ENCODE measurements at regions not wholly inside any gene's neighbourhood (a gene's known extent, or its start where the extent isn't known, plus 50 kb on each side); places are given as distances from the start of the nearest gene placed in this dataset.

- CTCF ChIA-PET = no interaction called here
These were observed 103.5 kb downstream of the RAB18 start for GRCh38 chr10:27607591-27607990.

GRCh38 chr10:27611236-27611635 lies 107.1 kb downstream of the RAB18 start:
- Mint-ChIP-seq H3K27ac (ENCODE audit: unreplicated experiment) (no peak overlapping the region), H3K9me3 (ENCODE audit: unreplicated experiment) (no peaks in the 10 kb centered on the region), H3K4me1 (ENCODE audit: low read depth, unreplicated experiment) (no peaks in the 10 kb centered on the region), H3K36me3 (ENCODE audit: insufficient read depth, unreplicated experiment) (no peaks in the 10 kb centered on the region), H3K27me3 (ENCODE audit: insufficient read depth, unreplicated experiment) (peaks cover 17% of the 10 kb centered on the region), H3K4me3 (ENCODE audit: unreplicated experiment) (no peak overlapping the region)
- TF ChIP-seq CTCF (IDR thresholded peaks at IDR 0.05; ENCODE audit: insufficient read depth in 1 of 2, low read depth in 1 of 2, low read length in 1 of 2, severe bottlenecking in 1 of 2, unreplicated experiment in 1 of 2) = no peak
- H3K4me3 ChIP-seq (ENCODE audit: low read depth, low read length) = no peak overlapping the region
- no peak for DNase-seq
- intact Hi-C loops (cut with micrococcal nuclease; ENCODE audit: unreplicated experiment) = no loop called here
- no peaks in the 10 kb centered on the region for H3K36me3 ChIP-seq (ENCODE audit: control insufficient read depth, insufficient read depth, low read length)
- no peaks in the 10 kb centered on the region for H3K27me3 ChIP-seq (replicated peaks; ENCODE audit: control insufficient read depth, insufficient read depth, low read length)
- H3K9me3 ChIP-seq = no peaks in the 10 kb centered on the region
- BruUV-seq (replicated peaks) = no TSS peak
- POLR2A ChIA-PET = no interaction called here
- CTCF ChIA-PET = no interaction called here
- H3K4me1 ChIP-seq = no peaks in the 10 kb centered on the region

More at GRCh38 chr10:27607591-27607990, 103.5 kb downstream of the RAB18 start:
- H3K36me3 ChIP-seq (ENCODE audit: control insufficient read depth, insufficient read depth, low read length) = no peaks in the 10 kb centered on the region
- Mint-ChIP-seq H3K4me1 (ENCODE audit: low read depth, unreplicated experiment) (no peaks in the 10 kb centered on the region), H3K4me3 (ENCODE audit: unreplicated experiment) (no peak overlapping the region), H3K27me3 (ENCODE audit: insufficient read depth, unreplicated experiment) (peaks cover 6% of the 10 kb centered on the region), H3K27ac (ENCODE audit: unreplicated experiment) (no peak overlapping the region), H3K36me3 (ENCODE audit: insufficient read depth, unreplicated experiment) (no peaks in the 10 kb centered on the region), H3K9me3 (ENCODE audit: unreplicated experiment) (no peaks in the 10 kb centered on the region)
- DNase-seq = no peak
- H3K4me1 ChIP-seq = no peaks in the 10 kb centered on the region
- POLR2A ChIA-PET = no interaction called here
- H3K9me3 ChIP-seq = no peaks in the 10 kb centered on the region
- no peaks in the 10 kb centered on the region for H3K27me3 ChIP-seq (replicated peaks; ENCODE audit: control insufficient read depth, insufficient read depth, low read length)
- no peak overlapping the region for H3K4me3 ChIP-seq (ENCODE audit: low read depth, low read length)
- TF ChIP-seq CTCF (IDR thresholded peaks at IDR 0.05; ENCODE audit: insufficient read depth in 1 of 2, low read depth in 1 of 2, low read length in 1 of 2, severe bottlenecking in 1 of 2, unreplicated experiment in 1 of 2) = no peak
- intact Hi-C loops (cut with micrococcal nuclease; ENCODE audit: unreplicated experiment) = no loop called here
- no TSS peak for BruUV-seq (replicated peaks)

- H3K4me1 ChIP-seq = no peaks in the 10 kb centered on the region
- no peak overlapping the region for H3K4me3 ChIP-seq (ENCODE audit: low read depth, low read length)
- no TSS peak for BruUV-seq (replicated peaks)
- no peak overlapping the region for H3K27ac Mint-ChIP-seq (ENCODE audit: unreplicated experiment)
- DNase-seq = no peak
- POLR2A ChIA-PET = no interaction called here
- H3K27me3 Mint-ChIP-seq (ENCODE audit: insufficient read depth, unreplicated experiment) = peaks cover 17% of the 10 kb centered on the region
- H3K27me3 ChIP-seq (replicated peaks; ENCODE audit: control insufficient read depth, insufficient read depth, low read length) = no peaks in the 10 kb centered on the region
- H3K36me3 ChIP-seq (ENCODE audit: control insufficient read depth, insufficient read depth, low read length) = no peaks in the 10 kb centered on the region
- H3K9me3 ChIP-seq = no peaks in the 10 kb centered on the region
- H3K36me3 Mint-ChIP-seq (ENCODE audit: insufficient read depth, unreplicated experiment) = no peaks in the 10 kb centered on the region
- no peaks in the 10 kb centered on the region for H3K4me1 Mint-ChIP-seq (ENCODE audit: low read depth, unreplicated experiment)
- TF ChIP-seq CTCF (IDR thresholded peaks at IDR 0.05; ENCODE audit: insufficient read depth in 1 of 2, low read depth in 1 of 2, low read length in 1 of 2, severe bottlenecking in 1 of 2, unreplicated experiment in 1 of 2) = no peak
- no peak overlapping the region for H3K4me3 Mint-ChIP-seq (ENCODE audit: unreplicated experiment)
- CTCF ChIA-PET = no interaction called here
- intact Hi-C loops (cut with micrococcal nuclease; ENCODE audit: unreplicated experiment) = no loop called here
- H3K9me3 Mint-ChIP-seq (ENCODE audit: unreplicated experiment) = no peaks in the 10 kb centered on the region
These were observed 107.8 kb downstream of the RAB18 start for GRCh38 chr10:27611744-27612550.

Data from Caco-2 (cell line).